ENCODE measurements at regions not wholly inside any gene's neighbourhood (a gene's known extent, or its start where the extent isn't known, plus 50 kb on each side); places are given as distances from the start of the nearest gene placed in this dataset.

DNA sequence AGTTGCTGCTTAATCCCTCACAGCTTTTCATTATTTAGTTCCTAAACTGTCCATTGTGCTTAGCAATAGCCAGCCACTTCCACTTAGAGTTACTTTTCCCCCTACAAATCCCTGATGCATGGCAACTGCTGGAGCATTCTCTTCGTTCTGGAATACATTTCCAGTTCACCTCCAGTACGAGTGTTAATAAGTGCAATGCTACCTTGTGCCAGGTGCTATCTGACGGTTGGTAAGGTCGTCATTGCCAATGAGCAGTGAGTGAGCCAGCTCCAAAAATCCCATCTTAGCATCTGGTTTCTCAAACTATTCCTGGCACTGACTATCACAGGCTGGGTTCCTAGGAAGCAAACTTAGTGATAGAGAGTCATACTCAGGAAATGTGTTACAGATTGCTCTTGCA is 114.1 kb upstream of the ADGRF1 start:
- intact Hi-C loops (cut with micrococcal nuclease), result no loop called here
- Mint-ChIP-seq H3K9me3 (ENCODE audit: insufficient read depth) (no peaks in the 10 kb centered on the region), H3K27ac (no peak overlapping the region), H3K27me3 (peaks cover 10% of the 10 kb centered on the region), H3K4me3 (no peak overlapping the region), H3K4me1 (no peaks in the 10 kb centered on the region)
- POLR2A ChIA-PET, result no interaction called here
- 92% methylated on average over 2 of the region's 4 CpGs for WGBS (ENCODE audit: insufficient coverage)
- Histone ChIP-seq H3K36me3 (replicated peaks in 1 of 2; ENCODE audit: control extremely low read depth in 1 of 2, control insufficient read depth in 1 of 2, extremely low read depth in 1 of 2, insufficient read depth in 2 of 2, low read length in 1 of 2) (no peaks in the 10 kb centered on the region), H3K79me2 (ENCODE audit: control insufficient read depth, insufficient read depth, low read length) (no peaks in the 10 kb centered on the region), H3K9me3 (ENCODE audit: control extremely low read depth in 1 of 3, control insufficient read depth in 2 of 3, insufficient read depth in 1 of 3, low read length in 2 of 3) (no peaks in the 10 kb centered on the region), H3K9ac (ENCODE audit: low read length) (no peak overlapping the region), H3K27me3 (replicated peaks in 1 of 4; ENCODE audit: control extremely low read depth in 1 of 4, control insufficient read depth in 3 of 4, insufficient read depth in 4 of 4, low read length in 3 of 4) (no peaks in the 10 kb centered on the region), H3K4me2 (replicated peaks; ENCODE audit: low read depth, low read length, poor library complexity, severe bottlenecking) (no peak overlapping the region), H3K27ac (ENCODE audit: low read length in 2 of 2) (no peak overlapping the region), H2AFZ (ENCODE audit: insufficient read depth, low read depth, low read length, poor library complexity, severe bottlenecking) (no peak overlapping the region), H4K20me1 (ENCODE audit: control insufficient read depth, insufficient read depth, low read length, poor library complexity, severe bottlenecking) (no peaks in the 10 kb centered on the region), H3K4me1 (ENCODE audit: control insufficient read depth in 2 of 2, insufficient read depth in 2 of 2, low read length in 2 of 2) (no peaks in the 10 kb centered on the region), H3K4me3 (ENCODE audit: control extremely low read depth in 1 of 5, extremely low read depth in 1 of 5, insufficient read depth in 1 of 5, low read depth in 2 of 5, low read length in 4 of 5) (no peak overlapping the region)
- CTCF ChIA-PET, result no interaction called here
- DNase-seq (no peak), ATAC-seq (ENCODE audit: low read depth) (no peak)
- TF ChIP-seq EZH2 (IDR thresholded peaks at IDR 0.05; ENCODE audit: borderline replicate concordance, insufficient read depth, low read depth, low read length, poor library complexity, severe bottlenecking), result no peak
- TF ChIP-seq, protein P1, sequence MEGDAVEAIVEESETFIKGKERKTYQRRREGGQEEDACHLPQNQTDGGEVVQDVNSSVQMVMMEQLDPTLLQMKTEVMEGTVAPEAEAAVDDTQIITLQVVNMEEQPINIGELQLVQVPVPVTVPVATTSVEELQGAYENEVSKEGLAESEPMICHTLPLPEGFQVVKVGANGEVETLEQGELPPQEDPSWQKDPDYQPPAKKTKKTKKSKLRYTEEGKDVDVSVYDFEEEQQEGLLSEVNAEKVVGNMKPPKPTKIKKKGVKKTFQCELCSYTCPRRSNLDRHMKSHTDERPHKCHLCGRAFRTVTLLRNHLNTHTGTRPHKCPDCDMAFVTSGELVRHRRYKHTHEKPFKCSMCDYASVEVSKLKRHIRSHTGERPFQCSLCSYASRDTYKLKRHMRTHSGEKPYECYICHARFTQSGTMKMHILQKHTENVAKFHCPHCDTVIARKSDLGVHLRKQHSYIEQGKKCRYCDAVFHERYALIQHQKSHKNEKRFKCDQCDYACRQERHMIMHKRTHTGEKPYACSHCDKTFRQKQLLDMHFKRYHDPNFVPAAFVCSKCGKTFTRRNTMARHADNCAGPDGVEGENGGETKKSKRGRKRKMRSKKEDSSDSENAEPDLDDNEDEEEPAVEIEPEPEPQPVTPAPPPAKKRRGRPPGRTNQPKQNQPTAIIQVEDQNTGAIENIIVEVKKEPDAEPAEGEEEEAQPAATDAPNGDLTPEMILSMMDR (IDR thresholded peaks at IDR 0.05), result no peak

- Histone ChIP-seq H3K9me3 (ENCODE audit: control extremely low read depth in 1 of 3, control insufficient read depth in 2 of 3, insufficient read depth in 1 of 3, low read length in 2 of 3) (no peaks in the 10 kb centered on the region), H3K4me1 (ENCODE audit: control insufficient read depth in 2 of 2, insufficient read depth in 2 of 2, low read length in 2 of 2) (no peaks in the 10 kb centered on the region), H3K27ac (ENCODE audit: low read length in 2 of 2) (no peak overlapping the region), H3K27me3 (replicated peaks in 1 of 4; ENCODE audit: control extremely low read depth in 1 of 4, control insufficient read depth in 3 of 4, insufficient read depth in 4 of 4, low read length in 3 of 4) (no peaks in the 10 kb centered on the region), H4K20me1 (ENCODE audit: control insufficient read depth, insufficient read depth, low read length, poor library complexity, severe bottlenecking) (no peaks in the 10 kb centered on the region), H3K9ac (ENCODE audit: low read length) (no peak overlapping the region), H3K4me3 (ENCODE audit: control extremely low read depth in 1 of 5, extremely low read depth in 1 of 5, insufficient read depth in 1 of 5, low read depth in 2 of 5, low read length in 4 of 5) (no peak overlapping the region), H3K79me2 (ENCODE audit: control insufficient read depth, insufficient read depth, low read length) (no peaks in the 10 kb centered on the region), H3K36me3 (replicated peaks in 1 of 2; ENCODE audit: control extremely low read depth in 1 of 2, control insufficient read depth in 1 of 2, extremely low read depth in 1 of 2, insufficient read depth in 2 of 2, low read length in 1 of 2) (no peaks in the 10 kb centered on the region), H3K4me2 (replicated peaks; ENCODE audit: low read depth, low read length, poor library complexity, severe bottlenecking) (no peak overlapping the region), H2AFZ (ENCODE audit: insufficient read depth, low read depth, low read length, poor library complexity, severe bottlenecking) (no peak overlapping the region)
- POLR2A ChIA-PET, result no interaction called here
- no peak overlapping the region for H3K27ac Mint-ChIP-seq
- TF ChIP-seq EZH2 (IDR thresholded peaks at IDR 0.05; ENCODE audit: borderline replicate concordance, insufficient read depth, low read depth, low read length, poor library complexity, severe bottlenecking), result no peak
- TF ChIP-seq, protein P1 (IDR thresholded peaks at IDR 0.05), result no peak
- H3K27me3 Mint-ChIP-seq, result peaks cover 17% of the 10 kb centered on the region
- no peak overlapping the region for H3K4me3 Mint-ChIP-seq
- H3K4me1 Mint-ChIP-seq, result no peaks in the 10 kb centered on the region
- H3K9me3 Mint-ChIP-seq (ENCODE audit: insufficient read depth), result no peaks in the 10 kb centered on the region
- ATAC-seq (ENCODE audit: low read depth) (no peak), DNase-seq (no peak)
- 100% methylated on average over 1 of the region's 3 CpGs for WGBS (ENCODE audit: insufficient coverage)
- CTCF ChIA-PET, result no interaction called here
- intact Hi-C loops (cut with micrococcal nuclease), result no loop called here
Measured at GRCh38 chr6:47153404-47153755, 111.2 kb upstream of the ADGRF1 start.

Data from B cell (primary cell).